ENCODE measurements at regions not wholly inside any gene's neighbourhood (a gene's known extent, or its start where the extent isn't known, plus 50 kb on each side); places are given as distances from the start of the nearest gene placed in this dataset.

DNA sequence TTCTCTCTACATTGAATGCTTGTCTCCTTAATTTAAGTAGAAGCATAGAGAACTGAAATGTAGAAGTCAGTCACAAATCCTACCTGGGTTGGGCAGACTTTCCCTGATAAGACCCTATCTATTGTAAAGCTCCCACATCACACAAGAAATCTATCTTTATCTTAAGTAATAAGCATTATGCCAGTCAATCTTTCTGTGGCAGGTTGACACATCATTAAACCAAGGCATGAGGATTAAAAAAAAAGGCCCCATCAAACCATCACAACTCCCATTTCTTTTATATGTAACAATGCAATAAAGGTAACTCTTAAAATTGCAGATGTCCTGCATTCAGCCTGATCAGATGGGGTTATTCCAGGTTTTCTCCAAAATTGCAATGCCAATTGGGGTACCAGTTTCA is 311.8 kb downstream of the TOX3 start:
- H3K36me3 ChIP-seq (ENCODE audit: control insufficient read depth in 4 of 4, insufficient read depth in 4 of 4, low read length in 3 of 4): no peaks in the 10 kb centered on the region
- no peaks in the 10 kb centered on the region for H3K9me3 ChIP-seq (ENCODE audit: control extremely low read depth in 1 of 5, control insufficient read depth in 4 of 5, insufficient read depth in 2 of 5, low read depth in 1 of 5, low read length in 4 of 5)
- H3K4me3 ChIP-seq (ENCODE audit: control insufficient read depth in 1 of 7, extremely low read depth in 1 of 7, insufficient read depth in 4 of 7, low read depth in 2 of 7, low read length in 6 of 7): no peak overlapping the region
- H3K27me3 ChIP-seq (replicated peaks in 2 of 5; ENCODE audit: control insufficient read depth in 4 of 5, insufficient read depth in 5 of 5, low read length in 4 of 5): no peaks in the 10 kb centered on the region
- DNase-seq: no peak
- H3K4me1 ChIP-seq (ENCODE audit: control extremely low read depth in 1 of 4, control insufficient read depth in 4 of 4, insufficient read depth in 4 of 4, low read length in 3 of 4): no peaks in the 10 kb centered on the region
- CTCF ChIA-PET: no interaction called here
- H3K27ac ChIP-seq (ENCODE audit: insufficient read depth in 1 of 2, low read depth in 1 of 2, low read length in 2 of 2, poor library complexity in 1 of 2, severe bottlenecking in 2 of 2): no peak overlapping the region
- POLR2A ChIA-PET: no interaction called here

DNA sequence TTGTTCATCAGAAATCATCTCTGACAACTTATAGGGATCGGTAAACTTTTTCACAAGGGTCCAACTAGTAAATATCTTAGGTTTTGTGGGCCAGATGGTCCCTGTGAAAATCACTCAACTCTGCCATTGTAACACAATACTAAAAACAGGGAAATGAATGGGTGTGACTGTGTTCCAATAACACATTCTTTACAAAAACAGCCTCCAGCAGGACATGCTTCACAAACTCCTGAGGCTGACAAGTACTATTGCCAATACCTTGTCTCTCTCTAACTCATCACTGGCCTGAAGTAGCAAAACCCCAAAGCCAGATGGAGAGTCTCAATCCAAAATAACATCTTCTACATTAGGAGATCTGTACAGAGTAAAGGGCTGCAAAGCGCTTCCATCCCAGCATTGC is 312.3 kb downstream of the TOX3 start:
- DNase-seq: no peak
- CTCF ChIA-PET: no interaction called here
- H3K4me3 ChIP-seq (ENCODE audit: control insufficient read depth in 1 of 7, extremely low read depth in 1 of 7, insufficient read depth in 4 of 7, low read depth in 2 of 7, low read length in 6 of 7): no peak overlapping the region
- H3K27ac ChIP-seq (ENCODE audit: insufficient read depth in 1 of 2, low read depth in 1 of 2, low read length in 2 of 2, poor library complexity in 1 of 2, severe bottlenecking in 2 of 2): no peak overlapping the region
- no peaks in the 10 kb centered on the region for H3K4me1 ChIP-seq (ENCODE audit: control extremely low read depth in 1 of 4, control insufficient read depth in 4 of 4, insufficient read depth in 4 of 4, low read length in 3 of 4)
- POLR2A ChIA-PET: no interaction called here
- no peaks in the 10 kb centered on the region for H3K27me3 ChIP-seq (replicated peaks in 2 of 5; ENCODE audit: control insufficient read depth in 4 of 5, insufficient read depth in 5 of 5, low read length in 4 of 5)
- H3K36me3 ChIP-seq (ENCODE audit: control insufficient read depth in 4 of 4, insufficient read depth in 4 of 4, low read length in 3 of 4): no peaks in the 10 kb centered on the region
- WGBS (ENCODE audit: insufficient coverage): 80% methylated on average over 1 of the region's 2 CpGs
- H3K9me3 ChIP-seq (ENCODE audit: control extremely low read depth in 1 of 5, control insufficient read depth in 4 of 5, insufficient read depth in 2 of 5, low read depth in 1 of 5, low read length in 4 of 5): no peaks in the 10 kb centered on the region

DNA sequence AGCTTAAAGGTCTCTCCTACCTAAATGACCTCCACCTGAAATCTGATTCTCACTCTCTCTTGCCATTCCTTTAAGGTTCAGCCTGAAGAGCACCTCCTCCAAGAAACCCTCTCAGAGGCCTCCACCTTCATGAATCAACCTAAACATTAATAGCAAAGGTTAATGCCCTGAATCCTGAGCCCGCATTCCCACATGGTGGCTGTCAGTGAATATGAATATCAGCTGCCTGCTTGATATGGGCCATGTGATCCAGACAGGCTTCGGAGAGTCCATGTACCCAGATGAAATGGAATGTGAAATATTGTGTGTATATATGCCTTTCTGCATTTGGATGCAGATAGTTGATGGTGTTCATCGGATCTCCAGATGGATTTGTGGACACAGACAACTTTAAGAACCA is 317.5 kb downstream of the TOX3 start:
- Histone ChIP-seq H3K36me3 (ENCODE audit: control insufficient read depth in 4 of 4, insufficient read depth in 4 of 4, low read length in 3 of 4) (no peaks in the 10 kb centered on the region), H3K27me3 (replicated peaks in 2 of 5; ENCODE audit: control insufficient read depth in 4 of 5, insufficient read depth in 5 of 5, low read length in 4 of 5) (no peaks in the 10 kb centered on the region), H3K4me3 (ENCODE audit: control insufficient read depth in 1 of 7, extremely low read depth in 1 of 7, insufficient read depth in 4 of 7, low read depth in 2 of 7, low read length in 6 of 7) (no peak overlapping the region), H3K4me1 (ENCODE audit: control extremely low read depth in 1 of 4, control insufficient read depth in 4 of 4, insufficient read depth in 4 of 4, low read length in 3 of 4) (no peaks in the 10 kb centered on the region), H3K9me3 (ENCODE audit: control extremely low read depth in 1 of 5, control insufficient read depth in 4 of 5, insufficient read depth in 2 of 5, low read depth in 1 of 5, low read length in 4 of 5) (peaks cover 0 to 6% (median 0%) of the 10 kb centered on the region in 5 experiments), H3K27ac (ENCODE audit: insufficient read depth in 1 of 2, low read depth in 1 of 2, low read length in 2 of 2, poor library complexity in 1 of 2, severe bottlenecking in 2 of 2) (no peak overlapping the region)
- ChIA-PET POLR2A (no interaction called here), CTCF (no interaction called here)
- DNase-seq: no peak
- WGBS (ENCODE audit: insufficient coverage): 100% methylated on average over 2 of the region's 3 CpGs

DNA sequence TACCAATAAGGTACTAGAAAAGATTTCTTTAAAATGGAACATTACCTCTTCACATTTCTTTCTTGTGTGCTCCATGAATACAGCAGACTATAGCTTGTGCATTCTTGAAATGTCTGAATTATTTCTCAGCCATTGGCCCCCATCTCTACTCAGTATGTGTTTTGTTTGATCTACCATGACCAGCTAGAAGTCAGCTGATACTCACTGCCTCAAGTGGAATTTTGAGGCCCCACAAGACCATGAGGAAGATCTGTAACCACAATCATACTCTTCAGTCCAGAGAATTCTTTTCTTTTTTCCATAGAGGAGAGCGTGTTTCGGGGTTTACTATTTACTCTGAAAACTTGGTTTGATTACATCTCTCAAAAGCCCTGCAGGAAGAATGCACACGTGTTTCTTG is 319.1 kb downstream of the TOX3 start:
- CTCF ChIA-PET: no interaction called here
- H3K27ac ChIP-seq (ENCODE audit: insufficient read depth in 1 of 2, low read depth in 1 of 2, low read length in 2 of 2, poor library complexity in 1 of 2, severe bottlenecking in 2 of 2): no peak overlapping the region

DNA sequence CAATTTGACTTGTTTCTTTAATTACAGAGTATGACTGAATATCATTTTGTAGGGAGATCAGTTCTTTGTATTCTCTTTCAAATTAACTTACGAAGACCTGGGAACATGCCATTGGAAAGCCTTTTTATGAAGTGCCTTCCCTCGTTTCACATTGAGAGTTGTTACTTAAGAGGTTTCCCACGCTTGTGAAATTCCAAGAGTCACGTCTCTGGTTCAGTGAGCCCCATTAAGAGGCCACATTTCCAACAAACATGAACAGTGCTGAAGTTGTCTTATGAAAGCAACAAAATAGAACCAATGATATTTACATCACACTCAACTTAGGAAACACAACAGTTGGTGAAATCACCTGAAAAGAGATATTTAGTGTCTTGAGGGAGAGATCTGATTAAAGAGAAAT is 334.1 kb downstream of the TOX3 start:
- 90% methylated on average over 2 of the region's 4 CpGs for WGBS (ENCODE audit: insufficient coverage)
- POLR2A ChIA-PET: no interaction called here
- no peaks in the 10 kb centered on the region for H3K27me3 ChIP-seq (replicated peaks in 2 of 5; ENCODE audit: control insufficient read depth in 4 of 5, insufficient read depth in 5 of 5, low read length in 4 of 5)
- H3K4me1 ChIP-seq (ENCODE audit: control extremely low read depth in 1 of 4, control insufficient read depth in 4 of 4, insufficient read depth in 4 of 4, low read length in 3 of 4): no peaks in the 10 kb centered on the region
- no peak for DNase-seq
- no peak overlapping the region for H3K27ac ChIP-seq (ENCODE audit: insufficient read depth in 1 of 2, low read depth in 1 of 2, low read length in 2 of 2, poor library complexity in 1 of 2, severe bottlenecking in 2 of 2)
- no peaks in the 10 kb centered on the region for H3K36me3 ChIP-seq (ENCODE audit: control insufficient read depth in 4 of 4, insufficient read depth in 4 of 4, low read length in 3 of 4)
- CTCF ChIA-PET: no interaction called here
- H3K4me3 ChIP-seq (ENCODE audit: control insufficient read depth in 1 of 7, extremely low read depth in 1 of 7, insufficient read depth in 4 of 7, low read depth in 2 of 7, low read length in 6 of 7): no peak overlapping the region
- H3K9me3 ChIP-seq (ENCODE audit: control extremely low read depth in 1 of 5, control insufficient read depth in 4 of 5, insufficient read depth in 2 of 5, low read depth in 1 of 5, low read length in 4 of 5): no peaks in the 10 kb centered on the region

More for the DNA sequence above, 319.1 kb downstream of the TOX3 start:
- no peak for DNase-seq
- H3K4me3 ChIP-seq (ENCODE audit: control insufficient read depth in 1 of 7, extremely low read depth in 1 of 7, insufficient read depth in 4 of 7, low read depth in 2 of 7, low read length in 6 of 7): no peak overlapping the region
- no peaks in the 10 kb centered on the region for H3K36me3 ChIP-seq (ENCODE audit: control insufficient read depth in 4 of 4, insufficient read depth in 4 of 4, low read length in 3 of 4)
- peaks cover 0 to 7% (median 0%) of the 10 kb centered on the region in 5 experiments for H3K9me3 ChIP-seq (ENCODE audit: control extremely low read depth in 1 of 5, control insufficient read depth in 4 of 5, insufficient read depth in 2 of 5, low read depth in 1 of 5, low read length in 4 of 5)
- H3K27me3 ChIP-seq (replicated peaks in 2 of 5; ENCODE audit: control insufficient read depth in 4 of 5, insufficient read depth in 5 of 5, low read length in 4 of 5): no peaks in the 10 kb centered on the region
- no peaks in the 10 kb centered on the region for H3K4me1 ChIP-seq (ENCODE audit: control extremely low read depth in 1 of 4, control insufficient read depth in 4 of 4, insufficient read depth in 4 of 4, low read length in 3 of 4)
- WGBS (ENCODE audit: insufficient coverage): 92% methylated on average over 2 of the region's 3 CpGs
- POLR2A ChIA-PET: no interaction called here

DNA sequence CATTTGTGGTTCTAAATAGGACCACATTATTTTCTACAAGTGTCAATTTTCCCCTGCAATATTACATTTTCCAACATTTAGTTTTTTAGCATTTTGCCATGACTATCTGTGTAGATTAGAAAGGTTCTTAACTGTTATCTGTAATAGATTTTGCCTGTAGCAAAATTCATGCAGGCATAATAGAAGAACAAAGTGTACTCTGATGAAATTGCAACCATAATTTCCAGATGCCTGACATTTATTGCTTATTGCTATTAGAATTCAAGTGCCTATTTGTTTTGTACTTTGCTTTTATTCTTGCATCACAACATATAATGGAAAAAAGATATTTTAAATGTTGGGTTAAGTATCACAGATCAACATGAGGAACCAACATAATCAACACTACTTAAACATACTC is 337.7 kb downstream of the TOX3 start:
- CTCF ChIA-PET: no interaction called here
- DNase-seq: no peak
- no peaks in the 10 kb centered on the region for H3K36me3 ChIP-seq (ENCODE audit: control insufficient read depth in 4 of 4, insufficient read depth in 4 of 4, low read length in 3 of 4)
- POLR2A ChIA-PET: no interaction called here
- H3K4me1 ChIP-seq (ENCODE audit: control extremely low read depth in 1 of 4, control insufficient read depth in 4 of 4, insufficient read depth in 4 of 4, low read length in 3 of 4): no peaks in the 10 kb centered on the region
- H3K9me3 ChIP-seq (ENCODE audit: control extremely low read depth in 1 of 5, control insufficient read depth in 4 of 5, insufficient read depth in 2 of 5, low read depth in 1 of 5, low read length in 4 of 5): no peaks in the 10 kb centered on the region
- no peaks in the 10 kb centered on the region for H3K27me3 ChIP-seq (replicated peaks in 2 of 5; ENCODE audit: control insufficient read depth in 4 of 5, insufficient read depth in 5 of 5, low read length in 4 of 5)
- no peak overlapping the region for H3K4me3 ChIP-seq (ENCODE audit: control insufficient read depth in 1 of 7, extremely low read depth in 1 of 7, insufficient read depth in 4 of 7, low read depth in 2 of 7, low read length in 6 of 7)
- no peak overlapping the region for H3K27ac ChIP-seq (ENCODE audit: insufficient read depth in 1 of 2, low read depth in 1 of 2, low read length in 2 of 2, poor library complexity in 1 of 2, severe bottlenecking in 2 of 2)

DNA sequence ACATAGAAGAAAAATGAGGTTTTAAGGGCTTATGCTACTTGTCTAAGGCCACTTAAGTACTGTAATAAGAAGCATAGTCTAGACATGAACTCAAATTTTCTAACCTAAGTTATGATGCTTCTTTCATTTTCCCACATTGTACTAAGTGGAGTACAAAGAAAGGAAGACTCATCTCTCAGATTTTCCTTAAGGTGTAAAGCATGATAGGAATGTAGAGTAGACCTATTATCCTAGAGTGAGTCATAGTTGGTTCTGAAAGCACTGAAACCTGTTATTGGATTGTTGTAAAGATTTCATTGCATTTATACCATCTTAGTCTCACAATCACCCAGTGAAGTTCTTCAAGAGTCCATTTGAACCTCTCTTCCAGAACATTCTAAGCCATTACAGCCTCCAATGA is 343.8 kb downstream of the TOX3 start:
- Histone ChIP-seq H3K36me3 (ENCODE audit: control insufficient read depth in 4 of 4, insufficient read depth in 4 of 4, low read length in 3 of 4) (no peaks in the 10 kb centered on the region), H3K27ac (ENCODE audit: insufficient read depth in 1 of 2, low read depth in 1 of 2, low read length in 2 of 2, poor library complexity in 1 of 2, severe bottlenecking in 2 of 2) (no peak overlapping the region), H3K4me1 (ENCODE audit: control extremely low read depth in 1 of 4, control insufficient read depth in 4 of 4, insufficient read depth in 4 of 4, low read length in 3 of 4) (no peaks in the 10 kb centered on the region), H3K27me3 (replicated peaks in 2 of 5; ENCODE audit: control insufficient read depth in 4 of 5, insufficient read depth in 5 of 5, low read length in 4 of 5) (no peaks in the 10 kb centered on the region), H3K4me3 (ENCODE audit: control insufficient read depth in 1 of 7, extremely low read depth in 1 of 7, insufficient read depth in 4 of 7, low read depth in 2 of 7, low read length in 6 of 7) (no peak overlapping the region), H3K9me3 (ENCODE audit: control extremely low read depth in 1 of 5, control insufficient read depth in 4 of 5, insufficient read depth in 2 of 5, low read depth in 1 of 5, low read length in 4 of 5) (no peaks in the 10 kb centered on the region)
- ChIA-PET CTCF (no interaction called here), POLR2A (no interaction called here)
- DNase-seq: no peak

DNA sequence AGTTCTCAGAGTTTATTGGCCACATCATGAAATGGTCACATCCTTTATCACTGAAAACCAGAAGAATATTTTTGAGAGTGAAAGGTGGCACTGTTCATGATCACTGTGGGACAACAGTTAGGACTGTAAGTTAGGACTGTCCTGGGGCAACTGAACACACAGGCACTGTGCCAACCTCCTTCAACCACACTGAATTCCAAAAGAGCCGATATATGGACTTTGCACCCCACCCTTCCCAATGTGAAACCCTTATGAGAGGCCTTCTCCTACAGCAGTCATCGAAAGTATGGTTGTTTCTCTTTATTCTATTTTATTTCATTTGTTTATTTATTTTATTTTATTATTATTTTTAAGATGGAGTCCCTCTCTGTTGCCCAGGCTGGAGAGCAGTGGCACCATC is 353.5 kb downstream of the TOX3 start:
- WGBS (ENCODE audit: insufficient coverage): no CpG with 5 or more reads among the region's 2 CpGs
- ChIA-PET POLR2A (no interaction called here), CTCF (no interaction called here)
- H3K27me3 ChIP-seq (replicated peaks in 2 of 5; ENCODE audit: control insufficient read depth in 4 of 5, insufficient read depth in 5 of 5, low read length in 4 of 5): no peaks in the 10 kb centered on the region
- H3K27ac ChIP-seq (ENCODE audit: insufficient read depth in 1 of 2, low read depth in 1 of 2, low read length in 2 of 2, poor library complexity in 1 of 2, severe bottlenecking in 2 of 2): no peak overlapping the region
- no peaks in the 10 kb centered on the region for H3K9me3 ChIP-seq (ENCODE audit: control extremely low read depth in 1 of 5, control insufficient read depth in 4 of 5, insufficient read depth in 2 of 5, low read depth in 1 of 5, low read length in 4 of 5)
- no peak overlapping the region for H3K4me3 ChIP-seq (ENCODE audit: control insufficient read depth in 1 of 7, extremely low read depth in 1 of 7, insufficient read depth in 4 of 7, low read depth in 2 of 7, low read length in 6 of 7)
- no peaks in the 10 kb centered on the region for H3K36me3 ChIP-seq (ENCODE audit: control insufficient read depth in 4 of 4, insufficient read depth in 4 of 4, low read length in 3 of 4)
- no peak for DNase-seq
- no peaks in the 10 kb centered on the region for H3K4me1 ChIP-seq (ENCODE audit: control extremely low read depth in 1 of 4, control insufficient read depth in 4 of 4, insufficient read depth in 4 of 4, low read length in 3 of 4)

Data from common myeloid progenitor, CD34-positive (primary cell).